PC-3 (cell line): ENCODE measurements at regions not wholly inside any gene's neighbourhood (a gene's known extent, or its start where the extent isn't known, plus 50 kb on each side); places are given as distances from the start of the nearest gene placed in this dataset.

ENCODE experiments used
- ATAC-seq: fragments of 200-7000 bp; cut with Tn5 transposase; 2 replicates; pipeline ENCODE4 v1.9.1; 2020; ENCODE audit warnings: mild to moderate bottlenecking, moderate library complexity
- BruUV-seq: library from RNA; stranded (reverse); fragments of 400-500 nt; replicated peaks from 2 replicates; lab custom pipeline; 2021; lab: Mats Ljungman, UMichigan
- CTCF ChIA-PET: fragments of 300-600 bp; sonication (Branson Sonifier 250); formaldehyde crosslinking; loops from one replicate; lab custom pipeline; 2022; ENCODE audit warnings: antibody characterized with exemption; lab: Charles Lee
- POLR2A ChIA-PET: fragments of 300-600 bp; sonication (Branson Sonifier 250); formaldehyde crosslinking; loops from one replicate; lab custom pipeline; 2022; ENCODE audit warnings: antibody characterized with exemption; ENCODE audit not compliant: unreplicated experiment; lab: Charles Lee
- DNase-seq: peaks from one replicate; pipeline ENCODE4 v3.0.0-alpha.2; 2015
- H2AFZ ChIP-seq: fragments of 300-600 bp; sonication (generic); 2 replicates; pipeline ENCODE4 v1.6.0; 2016; ENCODE audit warnings: antibody characterized with exemption, low read length
- H3F3A ChIP-seq: fragments of 300-600 bp; sonication (generic); one replicate; pipeline ENCODE4 v1.6.0; 2017; ENCODE audit warnings: antibody characterized with exemption, low read length, control low read depth, mild to moderate bottlenecking; ENCODE audit not compliant: unreplicated experiment
- H3K27ac ChIP-seq: fragments of 300-600 bp; sonication (generic); 2 replicates; pipeline ENCODE4 v1.5.1; 2016; ENCODE audit warnings: mild to moderate bottlenecking, low read length
- H3K27me3 ChIP-seq: fragments of 300-600 bp; sonication (generic); 2 replicates; pipeline ENCODE4 v1.6.1; 2016; ENCODE audit warnings: low read length, mixed read lengths
- H3K36me3 ChIP-seq: fragments of 300-600 bp; sonication (generic); 2 replicates; pipeline ENCODE4 v1.6.1; 2016; ENCODE audit warnings: low read depth, mixed run types, low read length, mixed read lengths
- H3K4me1 ChIP-seq: fragments of 300-600 bp; sonication (generic); 2 replicates; pipeline ENCODE4 v1.5.1; 2016; ENCODE audit warnings: low read length; ENCODE audit not compliant: insufficient read depth
- H3K4me2 ChIP-seq: fragments of 300-600 bp; sonication (generic); 2 replicates; pipeline ENCODE4 v1.6.0; 2016; ENCODE audit warnings: low read length
- H3K4me3 ChIP-seq: fragments of 300-600 bp; sonication (generic); 2 replicates; pipeline ENCODE4 v1.5.1; 2016; ENCODE audit warnings: mild to moderate bottlenecking, low read length, mixed read lengths
- H3K79me2 ChIP-seq: fragments of 300-600 bp; sonication (generic); 2 replicates; pipeline ENCODE4 v1.6.1; 2017; ENCODE audit warnings: low read length, mixed read lengths
- H3K9ac ChIP-seq: fragments of 300-600 bp; sonication (generic); 2 replicates; pipeline ENCODE4 v1.6.0; 2016; ENCODE audit warnings: mild to moderate bottlenecking, low read length
- H3K9me2 ChIP-seq: fragments of 300-600 bp; sonication (generic); replicated peaks from 2 replicates; pipeline ENCODE4 v1.6.1; 2016; ENCODE audit warnings: mixed run types, low read length, mixed read lengths
- H3K9me3 ChIP-seq: fragments of 300-600 bp; sonication (generic); 2 replicates; pipeline ENCODE4 v1.6.1; 2016; ENCODE audit warnings: low read length, mixed read lengths
- H4K20me1 ChIP-seq: fragments of 300-600 bp; sonication (generic); 2 replicates; pipeline ENCODE4 v1.6.1; 2016; ENCODE audit warnings: low read length, mixed read lengths
- CTCF ChIP-seq: fragments of 300-600 bp; sonication (generic); conservative IDR thresholded peaks from 2 replicates; pipeline ENCODE4 v1.5.1; 2017; ENCODE audit warnings: antibody characterized with exemption, low read depth, mild to moderate bottlenecking, low read length
- EZH2 ChIP-seq: fragments of 300-600 bp; sonication (generic); IDR thresholded peaks from one replicate; pipeline ENCODE4 v1.6.1; 2017; ENCODE audit warnings: antibody characterized with exemption, mild to moderate bottlenecking, low read length; ENCODE audit not compliant: unreplicated experiment
- EZH2phosphoT487 ChIP-seq: fragments of 300-600 bp; sonication (generic); IDR thresholded peaks from 2 replicates; pipeline ENCODE4 v1.6.1; 2018; ENCODE audit warnings: mild to moderate bottlenecking, antibody characterized with exemption, low read length, borderline replicate concordance
- intact Hi-C: fragments of 100-400 bp; cut with micrococcal nuclease; formaldehyde crosslinking; loops from 2 replicates; pipeline ENCODE4 v1.9.0; 2023

GRCh38 chr7:15967121-15967520 lies 280.6 kb upstream of the MEOX2 start:
- CTCF ChIA-PET: no interaction called here
- H3K27me3 ChIP-seq: no peaks in the 10 kb centered on the region
- no peak for TF ChIP-seq CTCF

GRCh38 chr7:15963206-15963605 lies 276.7 kb upstream of the MEOX2 start:
- H3K27ac ChIP-seq: no peak overlapping the region
- no TSS peak for BruUV-seq
- H3K36me3 ChIP-seq: no peaks in the 10 kb centered on the region
- H3K9ac ChIP-seq: no peak overlapping the region
- H3K79me2 ChIP-seq: no peaks in the 10 kb centered on the region
- H4K20me1 ChIP-seq: no peaks in the 10 kb centered on the region
- no peak overlapping the region for H3K4me3 ChIP-seq
- H3K27me3 ChIP-seq: no peaks in the 10 kb centered on the region
- ATAC-seq (no peak), DNase-seq (no peak)
- CTCF ChIA-PET: no interaction called here
- H3K9me2 ChIP-seq: no peaks in the 10 kb centered on the region
- TF ChIP-seq EZH2 (no peak), CTCF (no peak), EZH2phosphoT487 (no peak)
- no peak overlapping the region for H3K4me2 ChIP-seq
- no peaks in the 10 kb centered on the region for H3K4me1 ChIP-seq
- intact Hi-C loops: no loop called here
- H2AFZ ChIP-seq: no peak overlapping the region
- POLR2A ChIA-PET: no interaction called here
- H3K9me3 ChIP-seq: no peaks in the 10 kb centered on the region
- H3F3A ChIP-seq: no peaks in the 10 kb centered on the region

More at GRCh38 chr7:15967121-15967520, 280.6 kb upstream of the MEOX2 start:
- no peaks in the 10 kb centered on the region for H3K79me2 ChIP-seq
- ATAC-seq (no peak), DNase-seq (no peak)
- no peak overlapping the region for H3K9ac ChIP-seq
- H3K9me2 ChIP-seq: no peaks in the 10 kb centered on the region
- no peaks in the 10 kb centered on the region for H4K20me1 ChIP-seq
- POLR2A ChIA-PET: no interaction called here
- no peak overlapping the region for H3K4me3 ChIP-seq
- intact Hi-C loops: no loop called here
- no TSS peak for BruUV-seq
- no peaks in the 10 kb centered on the region for H3K36me3 ChIP-seq
- no peak overlapping the region for H2AFZ ChIP-seq
- no peak overlapping the region for H3K4me2 ChIP-seq
- H3K9me3 ChIP-seq: no peaks in the 10 kb centered on the region
- H3K27ac ChIP-seq: no peak overlapping the region
- no peaks in the 10 kb centered on the region for H3K4me1 ChIP-seq
- no peaks in the 10 kb centered on the region for H3F3A ChIP-seq

- H3K27me3 ChIP-seq: no peaks in the 10 kb centered on the region
- POLR2A ChIA-PET: no interaction called here
Measured at GRCh38 chr7:15954671-15955354, 268.3 kb upstream of the MEOX2 start.

More at GRCh38 chr7:15954671-15955354, 268.3 kb upstream of the MEOX2 start:
- no peak overlapping the region for H3K27ac ChIP-seq
- no peaks in the 10 kb centered on the region for H4K20me1 ChIP-seq
- H3K4me1 ChIP-seq: no peaks in the 10 kb centered on the region
- H3K79me2 ChIP-seq: no peaks in the 10 kb centered on the region
- H3K9ac ChIP-seq: no peak overlapping the region
- CTCF ChIA-PET: no interaction called here
- H3K9me2 ChIP-seq: no peaks in the 10 kb centered on the region
- H3K4me2 ChIP-seq: no peak overlapping the region
- H2AFZ ChIP-seq: no peak overlapping the region
- no TSS peak for BruUV-seq
- H3K36me3 ChIP-seq: no peaks in the 10 kb centered on the region
- no peak overlapping the region for H3K4me3 ChIP-seq
- H3F3A ChIP-seq: no peaks in the 10 kb centered on the region
- H3K9me3 ChIP-seq: no peaks in the 10 kb centered on the region
- DNase-seq (no peak), ATAC-seq (no peak)
- no peak for TF ChIP-seq CTCF
- TF ChIP-seq EZH2phosphoT487: no peak
- no peak for TF ChIP-seq EZH2
- intact Hi-C loops: no loop called here
